HG03097 (cell line): ENCODE measurements at regions not wholly inside any gene's neighbourhood (a gene's known extent, or its start where the extent isn't known, plus 50 kb on each side); places are given as distances from the start of the nearest gene placed in this dataset.

Source experiments
- ATAC-seq: cut with Tn5 transposase; IDR thresholded peaks from one replicate; pipeline ENCODE4 v1.9.1; 2021; ENCODE audit not compliant: unreplicated experiment, low FRiP score

DNA sequence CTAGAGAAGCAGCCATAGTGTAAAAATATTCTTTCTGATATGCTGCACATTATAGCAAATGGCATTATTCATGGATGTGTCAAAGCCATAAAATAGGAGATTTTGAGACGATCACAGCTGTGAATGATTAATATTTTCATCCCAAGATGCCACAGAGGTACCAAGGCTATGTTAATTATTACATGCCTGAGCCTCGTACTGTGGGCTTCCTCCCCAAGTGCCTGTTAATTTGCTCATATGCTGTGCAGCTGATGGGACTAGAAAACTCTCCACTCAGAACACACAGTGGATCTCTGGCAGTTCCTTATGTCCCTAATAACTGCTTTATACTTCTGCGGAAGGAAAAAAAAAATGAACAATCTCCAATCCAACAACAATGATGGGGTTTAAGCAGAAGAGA, 184.9 kb upstream of the TSHZ2 start:
- ATAC-seq: no peak

DNA sequence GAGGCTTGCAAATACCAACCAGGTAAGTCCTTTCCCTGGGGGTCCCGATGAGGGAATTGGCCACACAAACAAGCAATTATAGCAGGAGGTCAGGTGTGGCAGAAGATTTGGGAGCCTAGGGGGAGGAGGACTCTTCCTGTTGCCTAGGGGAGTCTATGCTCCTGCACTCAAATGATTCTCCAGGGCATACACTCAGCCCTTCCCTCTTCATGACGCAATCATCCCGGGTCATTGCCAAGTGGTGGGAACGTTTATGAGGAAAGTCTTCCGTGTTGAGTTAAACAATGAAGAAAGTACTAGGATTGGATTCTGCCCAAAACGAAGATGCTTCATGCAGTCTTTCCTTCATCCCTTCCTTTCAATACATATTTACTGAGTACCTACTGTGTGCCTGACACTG, 186.5 kb upstream of the TSHZ2 start:
- no peak for ATAC-seq

DNA sequence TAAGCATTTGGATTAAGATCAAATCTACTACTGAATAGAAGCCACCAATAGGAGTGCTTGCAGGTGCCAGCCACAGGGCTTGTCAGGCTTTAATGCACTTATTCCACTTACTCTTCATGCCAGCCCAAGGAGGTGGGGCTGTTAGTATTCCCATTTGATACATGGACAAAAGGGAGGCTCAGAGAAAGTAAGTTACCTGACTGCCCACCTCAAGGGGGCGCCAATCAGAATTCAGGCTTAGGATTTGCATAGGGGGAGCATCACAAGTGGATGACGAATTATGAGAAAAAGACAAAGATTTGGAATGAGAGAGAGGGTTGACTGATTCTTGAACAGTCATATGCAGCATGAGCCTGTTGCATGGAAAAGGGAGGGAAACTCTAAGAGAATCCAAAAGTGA, 188.4 kb upstream of the TSHZ2 start:
- ATAC-seq: no peak

DNA sequence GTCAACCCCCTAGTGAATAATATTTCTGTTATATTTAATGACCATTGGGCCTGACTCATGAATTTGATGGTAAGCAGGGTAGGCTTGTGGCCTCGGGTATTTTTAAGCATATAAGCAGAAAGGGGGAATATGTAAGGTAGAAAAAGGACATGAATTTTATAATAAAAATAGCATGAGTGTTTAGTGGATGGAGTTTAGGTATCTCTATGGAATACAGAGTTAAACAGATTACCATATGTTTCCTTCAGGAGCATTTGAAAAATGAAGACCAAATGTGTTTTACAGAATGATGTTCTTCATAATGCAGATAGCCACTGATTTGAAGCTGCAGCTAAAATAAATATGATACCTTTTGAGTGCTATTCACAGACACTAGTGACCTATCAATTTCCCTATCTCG, 191.7 kb upstream of the TSHZ2 start:
- ATAC-seq: no peak

DNA sequence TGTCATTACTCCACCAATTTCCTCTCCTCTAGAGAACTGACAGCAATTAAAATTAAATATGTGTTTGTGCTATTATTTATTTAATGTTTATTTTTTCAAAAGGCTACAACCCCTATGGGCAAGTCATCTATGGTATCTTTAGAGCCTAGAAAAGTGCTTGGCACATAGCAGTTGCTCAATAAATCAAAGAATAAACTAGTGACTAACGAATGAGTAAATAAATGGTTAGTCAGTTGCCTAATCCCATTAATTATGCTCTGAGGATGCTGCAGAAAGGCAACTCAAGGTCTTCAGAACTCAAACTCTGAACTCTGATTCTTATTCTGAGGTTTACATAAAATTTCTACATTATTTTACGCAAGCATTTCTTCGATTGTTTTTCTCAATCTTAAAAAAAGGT, 193.0 kb upstream of the TSHZ2 start:
- ATAC-seq: no peak

DNA sequence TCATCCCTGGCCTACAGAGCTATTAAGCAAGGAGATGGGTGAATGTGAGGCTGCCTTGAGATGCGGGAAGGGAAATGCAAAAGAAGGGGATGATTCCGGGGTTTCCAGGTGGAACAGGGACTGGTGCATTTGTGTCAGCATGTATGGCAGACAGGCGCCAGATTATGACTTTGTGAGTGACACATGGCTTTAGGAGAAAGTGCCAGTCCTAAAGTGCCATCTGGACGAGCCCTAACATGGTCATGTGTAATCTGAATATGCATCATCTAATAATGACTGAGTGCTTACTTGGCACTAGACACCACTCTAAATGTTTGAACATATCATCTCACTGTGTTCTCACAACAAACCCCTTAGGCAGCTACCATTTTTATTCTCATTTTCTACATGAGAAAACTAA, 195.0 kb upstream of the TSHZ2 start:
- no peak for ATAC-seq

DNA sequence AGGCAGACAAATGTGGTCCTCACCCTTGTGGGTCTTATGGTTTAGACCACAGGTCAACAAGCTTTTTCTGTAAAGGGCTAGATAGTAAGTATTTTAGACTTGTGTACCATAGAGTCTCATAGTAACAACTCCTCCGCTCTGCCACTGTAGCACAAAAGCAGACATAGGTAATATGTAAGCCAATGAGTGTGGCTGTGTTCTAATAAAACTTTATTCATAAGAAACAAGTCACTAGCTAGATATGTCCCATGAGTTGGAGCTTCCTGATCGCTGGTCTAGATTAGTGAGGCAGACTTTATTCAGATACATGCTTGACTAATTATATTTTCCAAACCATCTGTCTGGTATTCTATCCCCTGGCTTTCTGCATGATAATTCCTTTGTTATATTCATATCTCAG, 196.4 kb upstream of the TSHZ2 start:
- no peak for ATAC-seq

DNA sequence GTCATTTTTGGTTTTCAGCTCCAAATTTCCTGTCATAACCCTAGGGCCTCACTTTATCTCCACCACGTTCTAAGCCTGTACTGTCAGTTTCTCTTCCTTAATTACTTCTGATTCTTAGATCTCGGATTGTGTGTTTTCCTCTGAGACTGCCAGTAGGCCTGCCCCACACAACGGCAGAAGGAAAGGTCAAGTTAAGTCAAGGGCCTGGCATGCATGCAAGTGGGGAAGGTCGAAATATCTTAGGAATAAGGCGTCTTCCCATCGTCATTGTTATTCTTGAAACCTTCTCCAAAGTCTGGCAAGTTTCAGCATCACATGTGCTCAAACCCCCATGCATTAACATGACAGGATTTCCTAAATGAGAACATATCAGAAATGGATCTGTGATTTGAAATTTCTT, 203.5 kb upstream of the TSHZ2 start:
- ATAC-seq: no peak

DNA sequence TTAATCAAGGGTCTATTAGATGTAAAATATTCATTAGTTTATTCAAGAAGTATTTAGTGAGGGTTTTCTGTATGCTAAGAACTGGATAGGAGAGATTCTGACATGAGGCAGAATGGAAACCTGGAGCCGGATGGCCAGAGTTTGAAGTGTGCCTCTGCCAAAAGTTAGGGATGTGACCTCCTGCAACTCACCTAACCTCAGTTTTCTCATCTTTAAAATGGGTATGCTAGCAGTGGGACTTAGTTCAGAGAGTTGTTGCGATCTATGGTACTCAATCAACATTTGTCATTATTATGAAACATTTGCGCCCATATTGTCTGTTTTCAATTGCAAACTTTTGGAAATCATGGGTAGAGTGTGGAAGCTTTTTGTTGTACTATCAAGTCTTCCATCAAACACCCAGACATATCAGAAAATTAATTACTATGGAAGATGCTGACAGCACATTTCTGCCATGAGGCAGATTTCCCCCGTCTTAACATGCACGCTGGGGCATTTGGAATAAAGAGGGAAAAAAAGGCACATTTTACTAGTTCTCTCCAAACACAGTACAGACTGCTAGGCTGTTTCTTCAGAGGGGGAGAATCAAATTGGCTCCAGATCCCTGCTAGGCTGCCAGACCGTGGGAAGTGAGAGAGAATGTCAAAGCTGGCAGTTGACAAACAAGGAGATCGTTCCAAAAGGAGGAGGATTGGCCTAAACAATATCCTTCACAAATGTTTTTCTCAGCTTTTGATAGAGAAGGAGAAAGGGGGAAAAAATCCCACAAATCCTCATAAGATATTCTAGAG, 205.3 kb upstream of the TSHZ2 start:
- no peak for ATAC-seq

DNA sequence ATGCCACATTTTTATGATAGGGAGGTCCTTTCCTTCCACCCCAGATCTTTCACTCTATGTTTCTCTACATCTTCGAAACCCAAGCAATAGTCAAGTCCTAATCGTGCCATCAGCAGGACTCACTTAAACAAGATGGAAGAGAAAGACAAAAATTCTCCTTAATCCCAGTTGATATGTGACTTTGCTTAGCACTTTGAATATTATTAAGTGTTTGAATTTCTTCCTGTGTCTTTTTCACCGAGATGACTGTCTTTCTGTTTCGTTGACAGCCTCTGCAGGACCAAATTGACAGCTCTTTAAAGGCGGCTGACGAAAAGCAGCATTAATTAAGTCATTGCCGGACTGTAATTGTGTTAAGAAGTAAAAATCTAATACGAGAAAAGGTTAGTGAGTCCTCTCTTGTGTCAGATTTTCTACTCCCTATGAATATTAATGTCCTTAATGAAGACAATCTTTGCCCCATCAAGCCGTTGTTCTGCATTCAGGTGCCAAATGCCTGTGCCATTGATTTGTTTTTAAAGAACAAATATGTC, 208.8 kb upstream of the TSHZ2 start:
- ATAC-seq: no peak

DNA sequence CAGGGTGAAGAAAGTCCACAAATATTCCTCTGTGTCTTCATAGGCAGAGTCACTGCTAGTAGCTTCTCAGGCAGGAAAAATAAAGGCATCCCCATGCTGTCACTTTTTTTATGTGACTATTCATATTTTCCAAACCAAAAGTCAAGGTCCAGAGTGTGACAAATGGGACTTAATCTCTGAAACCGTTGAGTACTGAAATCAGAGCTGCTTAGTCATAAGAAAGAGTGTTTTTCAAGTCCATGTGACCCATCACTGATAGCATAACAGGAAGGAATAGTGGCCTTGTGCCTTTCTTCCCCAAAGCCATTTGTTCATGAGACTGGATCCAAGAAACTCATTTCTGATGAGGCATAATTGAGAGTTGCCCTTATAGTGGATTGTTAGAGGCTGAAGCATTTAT, 210.3 kb upstream of the TSHZ2 start:
- ATAC-seq: no peak

DNA sequence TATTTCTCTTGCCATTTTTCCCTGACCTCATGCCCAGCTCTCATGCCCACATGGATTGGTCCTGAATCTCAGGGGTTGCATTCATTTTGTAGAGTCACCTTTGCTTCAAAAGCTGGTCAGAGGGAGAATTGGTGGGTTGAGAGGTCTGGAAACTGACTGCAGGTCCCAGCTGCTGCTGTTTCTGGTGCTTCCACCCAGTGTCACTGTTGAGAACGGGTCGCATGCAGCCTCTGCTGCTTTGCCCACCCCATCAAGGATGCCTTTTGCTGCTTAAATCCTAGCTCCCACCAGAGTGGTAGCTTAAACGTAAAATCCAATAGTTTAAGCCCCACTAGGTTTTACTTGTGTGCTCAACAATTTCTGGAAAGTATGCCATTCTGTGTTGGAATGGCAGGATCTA, 211.4 kb upstream of the TSHZ2 start:
- no peak for ATAC-seq

DNA sequence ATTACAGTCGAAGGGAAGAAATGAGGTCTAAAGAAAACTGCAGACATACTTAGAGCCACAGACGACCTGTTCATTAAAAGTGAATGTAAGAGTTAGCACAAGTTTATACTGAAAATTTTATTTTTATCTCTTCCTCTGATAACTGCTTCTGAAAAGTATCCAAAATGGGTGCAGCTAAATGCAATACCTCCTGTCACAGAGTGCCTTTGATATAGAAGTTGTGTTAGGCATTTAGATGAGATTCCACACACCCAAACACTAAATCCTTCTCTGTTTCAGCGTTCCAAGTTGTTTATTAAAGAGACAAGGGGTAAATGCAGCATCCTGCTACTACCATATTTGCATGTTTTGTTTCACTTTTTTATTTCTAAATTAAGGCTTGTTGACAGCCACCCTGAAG, 214.7 kb upstream of the TSHZ2 start:
- no peak for ATAC-seq

DNA sequence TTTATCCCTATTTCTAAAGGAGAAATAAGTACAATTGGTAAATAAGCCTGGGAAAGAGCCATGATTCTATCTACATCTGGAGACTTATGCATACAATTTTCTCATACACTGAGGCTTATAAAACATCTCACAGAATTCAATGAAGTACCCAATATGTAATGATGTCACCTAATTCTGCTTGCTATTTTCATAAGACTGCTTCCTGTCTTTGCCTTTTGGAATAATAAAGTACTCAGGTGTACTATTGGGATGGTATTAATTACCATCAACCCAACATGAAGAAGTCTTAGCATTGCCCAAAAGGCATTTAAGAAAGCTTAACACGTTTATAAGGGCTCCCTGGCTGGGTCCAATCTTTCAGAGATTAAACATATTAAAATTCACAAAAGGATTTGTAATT, 216.4 kb upstream of the TSHZ2 start:
- no peak for ATAC-seq

DNA sequence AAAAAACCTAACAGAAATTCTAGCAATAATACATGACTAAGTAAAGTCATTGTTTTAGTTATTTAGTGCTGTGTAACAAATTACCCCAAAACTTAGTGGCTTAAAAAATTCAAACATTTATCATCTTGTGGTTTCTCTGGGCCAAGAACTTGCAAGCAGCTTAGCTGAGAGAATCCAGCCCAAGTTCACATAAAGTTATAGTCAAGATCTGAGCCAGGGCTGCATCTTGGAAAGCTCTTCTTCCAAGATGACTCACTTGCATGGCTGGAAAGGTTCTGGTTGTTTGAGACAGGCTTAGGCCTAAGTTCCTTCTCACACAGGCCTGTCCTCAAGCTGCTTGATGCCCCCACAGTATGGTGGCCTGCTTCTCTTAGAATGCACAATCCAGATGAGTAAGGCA, 217.8 kb upstream of the TSHZ2 start:
- ATAC-seq: no peak

DNA sequence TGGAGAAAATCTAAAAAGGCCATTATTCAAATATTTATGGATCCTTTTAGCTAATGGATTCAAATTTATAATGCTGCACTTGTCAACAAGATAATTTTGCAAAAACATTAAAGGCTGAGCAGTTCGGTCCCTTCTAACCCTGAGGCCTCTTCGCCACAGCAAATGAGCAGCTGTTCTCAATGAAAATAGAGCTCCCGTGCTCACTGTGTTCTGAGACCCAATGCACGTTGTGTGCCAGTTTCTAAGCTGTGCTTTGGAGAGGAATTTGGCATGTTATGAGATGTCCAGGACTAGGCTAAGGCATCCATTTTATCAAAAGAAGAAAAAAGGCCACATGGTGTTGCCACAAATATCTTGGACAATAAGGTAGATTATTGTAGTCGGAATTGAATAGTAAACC, 220.1 kb upstream of the TSHZ2 start:
- ATAC-seq: no peak

DNA sequence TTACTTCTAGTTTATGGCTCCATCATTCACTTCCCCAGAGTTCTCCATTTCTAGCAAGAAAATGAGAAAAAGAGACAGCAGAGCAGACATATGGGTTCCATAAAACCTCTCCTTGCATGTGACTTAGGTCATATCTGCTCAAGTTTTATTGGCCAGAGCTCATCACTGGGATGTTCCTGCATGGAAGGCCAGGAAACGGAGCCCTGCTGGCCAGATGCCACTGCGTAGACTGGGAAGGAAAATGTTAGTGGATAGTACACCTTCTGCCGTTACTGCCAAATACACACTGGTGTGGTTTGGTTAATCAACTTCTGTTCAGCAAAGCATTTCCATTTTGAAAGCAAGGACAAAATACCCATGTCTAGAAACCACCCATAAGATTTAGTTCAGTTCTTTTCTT, 220.6 kb upstream of the TSHZ2 start:
- ATAC-seq: no peak

DNA sequence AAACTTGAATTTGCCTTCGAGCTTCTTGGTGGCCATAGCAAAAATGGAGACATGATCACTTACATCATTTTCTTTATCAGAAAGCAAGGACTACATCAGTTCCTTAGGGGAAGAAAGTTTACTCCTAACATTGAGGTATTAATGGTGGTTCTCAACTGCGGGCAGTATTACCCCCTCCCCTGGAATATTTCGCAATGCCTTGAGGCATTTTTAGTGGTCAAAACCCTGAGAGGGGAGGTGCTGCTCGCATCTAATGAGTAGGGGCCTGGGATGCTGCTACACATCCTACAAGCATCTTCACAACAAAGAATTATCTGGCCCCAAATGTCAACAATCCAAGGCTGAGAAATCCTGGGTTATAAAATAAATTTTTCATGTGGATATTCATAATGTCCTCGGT, 222.2 kb upstream of the TSHZ2 start:
- ATAC-seq: no peak

DNA sequence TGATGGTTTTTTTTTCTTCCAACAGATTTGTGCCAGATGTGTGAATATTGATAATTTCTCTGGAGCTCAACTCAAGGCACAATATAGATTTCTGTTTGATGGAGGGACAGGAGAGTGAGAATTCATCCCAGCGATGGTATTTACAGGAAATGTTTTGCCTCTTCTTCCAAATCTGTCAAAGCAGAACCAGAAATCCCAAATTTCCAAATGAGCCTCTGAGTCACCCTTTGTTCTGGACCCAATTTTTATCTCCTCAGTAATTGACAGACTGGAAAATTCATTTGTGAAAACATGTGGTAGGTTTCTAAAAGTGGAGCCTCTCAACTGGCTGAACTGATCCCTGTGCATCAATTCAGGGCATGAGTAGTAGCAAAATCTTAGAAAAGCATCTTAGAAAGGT, 223.2 kb upstream of the TSHZ2 start:
- no peak for ATAC-seq

DNA sequence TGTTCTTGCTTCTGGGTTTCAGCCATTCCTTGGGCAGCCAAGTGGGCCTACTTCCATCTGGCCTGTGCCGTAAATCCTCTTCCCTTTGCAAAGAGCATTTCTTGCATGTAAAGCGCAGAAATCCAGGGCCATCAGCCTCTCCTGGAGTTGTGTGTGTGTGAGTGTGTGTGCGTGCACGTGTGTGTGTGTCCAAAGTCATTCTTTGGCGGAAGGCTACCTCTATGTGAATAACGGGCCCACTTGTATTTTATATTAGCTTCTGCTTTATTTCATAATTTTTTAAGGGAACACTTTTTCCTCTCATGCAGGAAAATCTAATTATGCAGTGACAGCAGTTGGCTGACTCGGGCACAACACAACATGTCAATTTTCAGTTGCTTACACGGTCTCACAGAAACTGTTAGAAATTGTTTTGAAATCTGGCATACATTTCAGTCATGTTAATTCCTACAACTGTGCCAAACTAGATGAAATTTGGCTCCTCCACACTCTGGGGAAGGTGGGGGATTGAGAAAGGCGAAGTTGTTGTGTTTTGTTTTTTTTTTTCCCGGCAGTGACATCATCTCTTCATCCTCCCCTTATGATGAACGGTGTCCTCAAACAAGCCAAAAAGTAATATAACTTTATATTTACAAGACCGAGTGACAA, 223.7 kb upstream of the TSHZ2 start:
- ATAC-seq: no peak

DNA sequence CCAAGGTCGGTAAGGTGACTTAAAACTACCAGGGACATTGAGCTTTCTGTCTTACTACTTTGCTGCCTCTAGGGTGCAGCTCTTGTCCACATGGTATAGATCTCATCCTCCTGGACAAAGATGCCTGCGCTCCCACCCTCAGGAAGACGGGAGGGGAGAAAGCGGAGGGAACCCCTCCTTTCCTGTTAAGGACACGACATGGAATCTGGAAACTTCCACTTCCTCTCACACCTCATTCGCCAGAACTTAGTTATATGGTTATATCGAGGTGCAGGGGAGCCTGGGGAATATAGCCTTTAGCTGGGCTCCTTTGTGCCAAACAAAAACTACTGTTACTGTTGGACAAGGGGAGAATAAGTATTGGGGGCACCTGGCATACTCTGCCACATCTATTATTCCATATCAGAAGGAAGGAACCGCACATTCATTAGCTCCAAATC, 224.3 kb upstream of the TSHZ2 start:
- no peak for ATAC-seq

DNA sequence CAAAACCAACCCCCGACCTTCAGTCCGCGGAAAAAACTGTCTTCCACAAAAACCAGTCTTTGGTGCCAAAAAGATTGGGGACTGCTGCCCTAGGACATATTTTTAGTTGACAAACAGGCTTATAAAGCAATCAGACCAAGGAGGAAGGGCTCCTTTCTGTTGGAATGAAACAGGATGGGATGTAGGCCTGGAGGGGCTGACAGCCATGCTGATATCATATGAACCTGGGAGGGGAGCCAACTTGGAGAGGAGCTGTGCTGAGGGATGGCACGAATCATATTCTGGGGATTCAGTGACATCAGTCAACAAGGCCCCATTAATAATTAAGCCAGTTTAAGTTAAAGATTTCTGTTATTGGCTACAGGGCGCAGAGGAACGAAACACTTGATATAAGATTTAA, 225.4 kb upstream of the TSHZ2 start:
- no peak for ATAC-seq
